Activated CD4-positive, alpha-beta memory T cell treated with anti-CD3 and anti-CD28 coated beads, Interleukin-2, amount 10 ng/mL, durations not matched to agents 7 days and 5 days (primary cell): ENCODE measurements at regions not wholly inside any gene's neighbourhood (a gene's known extent, or its start where the extent isn't known, plus 50 kb on each side); places are given as distances from the start of the nearest gene placed in this dataset.

Experiments
- CTCF ChIA-PET: fragments of 350-600 bp; sonication (Branson Sonifier 250); formaldehyde crosslinking; loops from one replicate; lab custom pipeline; 2021; ENCODE audit warnings: antibody characterized with exemption, inconsistent platforms; lab: Charles Lee
- POLR2A ChIA-PET: fragments of 350-600 bp; sonication (Branson Sonifier 250); formaldehyde crosslinking; loops from one replicate; lab custom pipeline; 2021; ENCODE audit warnings: antibody characterized with exemption; lab: Charles Lee
- DNase-seq: peaks from one replicate; pipeline ENCODE4 v3.0.0-alpha.2; 2020
- H3K27ac Mint-ChIP-seq: one replicate; pipeline ENCODE4 v1.8.0; 2021; ENCODE audit warnings: mild to moderate bottlenecking, mixed read lengths
- H3K27me3 Mint-ChIP-seq: one replicate; pipeline ENCODE4 v1.8.0; 2021; ENCODE audit warnings: mixed read lengths
- H3K36me3 Mint-ChIP-seq: one replicate; pipeline ENCODE4 v1.8.0; 2021; ENCODE audit warnings: low read depth, mixed read lengths
- H3K4me1 Mint-ChIP-seq: one replicate; pipeline ENCODE4 v1.8.0; 2021; ENCODE audit warnings: mixed read lengths
- H3K4me3 Mint-ChIP-seq: one replicate; pipeline ENCODE4 v1.8.0; 2021; ENCODE audit warnings: mild to moderate bottlenecking, mixed read lengths
- H3K9me3 Mint-ChIP-seq: one replicate; pipeline ENCODE4 v1.8.0; 2021; ENCODE audit warnings: mixed read lengths

DNA sequence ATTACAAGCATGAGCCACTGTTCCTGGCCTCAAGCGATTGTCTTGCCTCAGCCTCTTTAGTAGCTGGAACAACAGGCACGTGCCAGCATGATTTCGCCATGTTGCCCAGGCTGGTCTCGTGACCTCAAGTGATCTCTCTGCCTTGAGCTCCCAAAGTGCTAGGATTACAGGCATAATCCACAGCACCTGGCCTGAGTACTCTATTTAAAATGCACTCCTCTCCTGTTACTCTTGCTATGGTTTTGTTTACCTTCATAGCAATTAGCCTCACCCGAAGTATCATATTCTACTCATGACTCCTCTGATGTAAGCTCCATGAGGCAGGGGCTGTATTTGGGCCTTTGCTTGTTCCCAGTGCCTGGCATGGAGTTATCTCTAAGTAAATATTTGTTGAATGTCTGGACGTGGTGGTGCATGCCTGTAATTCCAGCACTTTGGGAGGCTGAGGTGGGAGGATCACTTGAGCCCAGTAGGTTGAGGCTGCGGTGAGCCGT lies 92.5 kb upstream of the SLC34A2 start:
- Mint-ChIP-seq H3K36me3 (no peaks in the 10 kb centered on the region), H3K9me3 (no peaks in the 10 kb centered on the region), H3K27me3 (no peaks in the 10 kb centered on the region), H3K4me3 (no peak overlapping the region), H3K27ac (no peak overlapping the region), H3K4me1 (no peaks in the 10 kb centered on the region)
- DNase-seq = no peak
- ChIA-PET CTCF (no interaction called here), POLR2A (no interaction called here)

DNA sequence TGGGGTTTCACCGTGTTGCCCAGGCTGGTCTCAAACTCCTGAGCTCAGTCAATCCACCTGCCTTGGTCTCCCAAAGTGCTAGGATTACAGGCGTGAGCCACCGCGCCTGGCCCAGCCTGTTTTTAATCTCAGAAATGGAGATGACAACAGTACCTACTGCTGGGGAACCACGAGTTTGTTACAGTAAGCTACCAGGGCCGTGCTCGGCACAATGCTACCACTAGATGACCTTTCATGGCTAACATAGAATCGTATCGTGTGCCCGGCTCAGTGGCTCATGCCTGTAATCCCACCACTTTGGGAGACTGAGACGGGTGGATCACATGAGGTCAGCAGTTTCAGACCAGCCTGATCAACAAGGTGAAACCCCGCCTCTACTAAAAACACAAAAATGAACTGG lies 90.8 kb upstream of the SLC34A2 start:
- Mint-ChIP-seq H3K36me3 (no peaks in the 10 kb centered on the region), H3K4me3 (no peak overlapping the region), H3K4me1 (no peaks in the 10 kb centered on the region), H3K27me3 (no peaks in the 10 kb centered on the region), H3K9me3 (no peaks in the 10 kb centered on the region), H3K27ac (no peak overlapping the region)
- CTCF ChIA-PET = no interaction called here
- DNase-seq = no peak
- POLR2A ChIA-PET = no interaction called here

DNA sequence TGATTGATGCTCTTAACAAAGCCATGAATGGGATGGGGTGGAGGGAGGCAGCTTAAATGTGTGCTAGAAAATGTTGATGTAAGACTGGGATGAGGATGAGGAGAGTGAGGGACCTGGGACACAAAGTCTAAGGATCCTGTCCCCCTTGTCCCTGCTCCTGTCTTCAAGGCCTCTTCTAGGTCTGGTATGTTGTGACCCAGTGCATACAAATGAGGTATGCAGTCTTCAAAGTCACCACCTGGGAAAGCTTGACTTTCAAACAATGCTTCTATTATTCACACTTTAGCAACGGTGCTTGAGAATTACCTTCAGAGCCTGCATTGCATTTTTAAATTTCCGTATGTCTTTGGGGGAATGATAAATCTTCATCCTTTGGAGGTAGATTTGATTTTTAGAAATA lies 88.4 kb upstream of the SLC34A2 start:
- DNase-seq = no peak
- ChIA-PET POLR2A (no interaction called here), CTCF (no interaction called here)
- Mint-ChIP-seq H3K4me3 (no peak overlapping the region), H3K4me1 (no peaks in the 10 kb centered on the region), H3K9me3 (no peaks in the 10 kb centered on the region), H3K27me3 (no peaks in the 10 kb centered on the region), H3K36me3 (no peaks in the 10 kb centered on the region), H3K27ac (no peak overlapping the region)

DNA sequence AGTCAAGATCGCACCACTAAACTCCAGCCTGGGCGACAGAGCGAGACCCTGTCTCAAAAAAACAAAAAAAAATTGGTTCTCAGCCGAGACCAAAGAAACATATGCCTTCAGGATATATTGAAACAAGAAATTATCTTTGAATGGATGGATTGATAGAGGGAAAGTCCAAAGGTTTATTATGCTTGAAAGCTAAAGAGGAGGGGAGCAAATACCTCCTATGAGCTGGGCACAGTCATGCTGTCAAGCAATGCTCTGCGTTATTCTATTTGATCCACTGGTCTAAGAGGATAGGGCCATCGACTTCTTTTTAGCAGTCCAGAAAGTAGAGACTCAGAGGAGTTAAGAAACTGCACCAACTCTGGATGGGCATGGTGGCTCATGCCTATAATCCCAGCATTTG lies 85.9 kb upstream of the SLC34A2 start:
- Mint-ChIP-seq H3K36me3 (no peaks in the 10 kb centered on the region), H3K27ac (no peak overlapping the region), H3K4me1 (no peaks in the 10 kb centered on the region), H3K4me3 (no peak overlapping the region), H3K27me3 (no peaks in the 10 kb centered on the region), H3K9me3 (no peaks in the 10 kb centered on the region)
- ChIA-PET POLR2A (no interaction called here), CTCF (no interaction called here)
- no peak for DNase-seq

DNA sequence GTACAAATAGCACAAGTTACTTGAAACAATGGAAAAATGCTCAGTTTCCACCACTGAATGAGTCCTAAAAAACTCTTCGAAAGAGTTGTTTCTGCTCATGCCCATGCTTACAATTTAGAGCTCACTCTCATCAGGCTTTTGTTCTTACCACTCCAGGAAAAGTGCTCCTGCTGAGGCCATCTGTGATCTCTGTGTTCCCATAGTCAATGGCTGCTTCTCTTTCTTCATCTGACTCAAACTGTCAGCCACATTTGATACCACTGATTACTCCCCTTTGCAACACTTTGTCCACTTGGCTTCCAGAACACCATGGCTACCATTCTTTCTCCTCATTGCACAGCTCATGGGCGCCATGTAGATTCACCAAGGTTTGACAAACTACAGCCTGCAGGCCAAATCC lies 80.0 kb upstream of the SLC34A2 start:
- no peak overlapping the region for H3K4me3 Mint-ChIP-seq
- DNase-seq = no peak
- no peaks in the 10 kb centered on the region for H3K4me1 Mint-ChIP-seq
- no peaks in the 10 kb centered on the region for H3K36me3 Mint-ChIP-seq
- H3K27ac Mint-ChIP-seq = no peak overlapping the region
- H3K9me3 Mint-ChIP-seq = no peaks in the 10 kb centered on the region
- ChIA-PET CTCF (no interaction called here), POLR2A (no interaction called here)
- H3K27me3 Mint-ChIP-seq = peaks cover 1% of the 10 kb centered on the region

DNA sequence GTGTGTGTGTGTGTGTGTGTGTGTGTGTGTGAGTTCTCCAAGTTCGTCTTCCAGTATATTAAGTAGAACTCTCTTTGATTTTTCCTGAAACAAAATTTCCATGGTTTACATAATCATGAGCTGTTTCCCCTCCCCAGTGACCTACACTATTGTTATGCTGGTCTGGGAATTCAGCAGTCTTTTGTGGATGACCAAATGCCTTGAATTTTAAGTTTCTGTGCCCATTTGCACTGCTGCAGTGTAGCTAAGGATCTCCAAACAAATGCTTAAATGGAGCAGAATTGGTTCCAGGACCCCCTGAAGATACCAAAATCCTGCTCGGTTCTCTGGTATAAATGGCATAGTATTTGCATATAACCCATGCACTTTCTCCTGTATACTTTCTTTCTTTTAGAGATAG lies 77.2 kb upstream of the SLC34A2 start:
- Mint-ChIP-seq H3K27ac (no peak overlapping the region), H3K9me3 (no peaks in the 10 kb centered on the region), H3K4me1 (no peaks in the 10 kb centered on the region), H3K36me3 (no peaks in the 10 kb centered on the region), H3K4me3 (no peak overlapping the region), H3K27me3 (peaks cover 1% of the 10 kb centered on the region)
- no peak for DNase-seq
- CTCF ChIA-PET = no interaction called here
- POLR2A ChIA-PET = no interaction called here

DNA sequence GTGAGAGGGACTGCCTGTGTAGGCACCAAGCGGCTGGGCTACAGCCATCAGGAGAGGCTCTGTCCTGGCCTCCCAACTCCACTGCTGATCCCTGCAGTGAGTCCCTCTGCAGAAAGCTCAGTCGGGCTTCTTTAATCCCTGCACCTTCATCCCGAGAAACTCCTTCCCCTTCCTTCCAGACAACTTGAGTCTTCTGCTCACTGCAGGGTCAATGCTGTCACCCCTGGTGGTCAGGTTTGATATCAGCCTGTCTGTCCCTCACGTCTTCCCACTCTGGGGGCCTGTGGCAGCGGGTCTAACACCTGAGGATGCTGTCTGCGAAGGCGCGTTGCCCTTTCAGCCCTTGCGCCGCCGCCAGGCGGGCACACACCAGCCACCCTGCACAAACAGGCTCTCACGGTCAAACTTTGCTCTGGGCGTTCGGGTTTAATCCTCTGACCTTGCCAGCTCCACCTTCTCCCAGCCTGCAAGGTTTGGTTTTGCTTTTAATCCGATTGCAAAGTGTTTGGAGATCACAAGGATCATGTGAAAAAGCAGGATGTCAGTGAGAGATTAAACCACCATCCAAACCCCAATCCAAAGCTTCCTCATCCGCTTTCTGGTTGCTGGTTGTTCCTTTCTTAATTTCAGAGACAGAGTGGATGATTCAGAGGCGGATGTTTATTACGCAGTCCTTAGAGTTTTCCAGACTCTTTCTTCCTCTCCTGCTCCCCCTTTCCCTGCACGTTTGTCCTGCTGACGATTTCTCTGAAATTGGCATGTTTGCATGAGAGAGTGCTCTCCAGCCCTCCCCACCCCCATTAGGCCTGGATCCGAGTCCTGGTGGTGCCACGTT lies 74.8 kb upstream of the SLC34A2 start:
- Mint-ChIP-seq H3K4me1 (no peaks in the 10 kb centered on the region), H3K36me3 (no peaks in the 10 kb centered on the region), H3K27ac (no peak overlapping the region), H3K4me3 (no peak overlapping the region), H3K9me3 (no peaks in the 10 kb centered on the region), H3K27me3 (no peaks in the 10 kb centered on the region)
- ChIA-PET POLR2A (no interaction called here), CTCF (no interaction called here)
- no peak for DNase-seq

DNA sequence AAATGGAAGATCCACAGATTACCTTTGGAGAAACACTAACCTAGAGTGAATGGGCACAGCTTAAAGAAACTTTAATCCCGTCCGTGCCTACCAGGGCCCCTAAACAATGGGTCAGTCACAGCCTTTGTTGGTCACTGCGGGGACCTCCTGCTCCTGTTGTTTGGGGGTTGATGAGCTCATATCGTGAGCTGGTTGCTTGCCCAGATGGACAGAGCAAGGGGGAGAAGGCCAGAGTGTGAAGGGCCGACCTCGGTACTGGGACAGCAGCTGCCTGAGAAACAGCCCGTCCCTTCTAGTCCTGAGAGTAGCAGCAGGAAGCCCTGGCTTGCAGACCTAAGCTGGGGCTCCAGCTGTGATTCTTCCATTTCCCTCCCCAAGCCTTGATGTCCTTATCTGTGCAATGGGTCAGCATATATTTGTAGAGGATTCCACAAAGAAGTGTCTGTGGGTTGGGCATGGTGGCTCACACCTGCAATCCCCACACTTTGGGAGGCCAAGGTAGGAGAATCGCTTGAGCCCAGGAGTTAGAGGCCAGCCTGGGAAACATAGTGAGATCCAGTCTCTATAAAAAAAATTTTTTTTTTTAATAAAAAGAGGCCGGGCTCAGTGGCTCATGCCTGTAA lies 69.6 kb upstream of the SLC34A2 start:
- no peaks in the 10 kb centered on the region for H3K27me3 Mint-ChIP-seq
- CTCF ChIA-PET = no interaction called here
- H3K9me3 Mint-ChIP-seq = no peaks in the 10 kb centered on the region
- no peaks in the 10 kb centered on the region for H3K4me1 Mint-ChIP-seq
- H3K4me3 Mint-ChIP-seq = no peak overlapping the region
- no peak overlapping the region for H3K27ac Mint-ChIP-seq
- POLR2A ChIA-PET = no interaction called here
- H3K36me3 Mint-ChIP-seq = no peaks in the 10 kb centered on the region
- DNase-seq = no peak

DNA sequence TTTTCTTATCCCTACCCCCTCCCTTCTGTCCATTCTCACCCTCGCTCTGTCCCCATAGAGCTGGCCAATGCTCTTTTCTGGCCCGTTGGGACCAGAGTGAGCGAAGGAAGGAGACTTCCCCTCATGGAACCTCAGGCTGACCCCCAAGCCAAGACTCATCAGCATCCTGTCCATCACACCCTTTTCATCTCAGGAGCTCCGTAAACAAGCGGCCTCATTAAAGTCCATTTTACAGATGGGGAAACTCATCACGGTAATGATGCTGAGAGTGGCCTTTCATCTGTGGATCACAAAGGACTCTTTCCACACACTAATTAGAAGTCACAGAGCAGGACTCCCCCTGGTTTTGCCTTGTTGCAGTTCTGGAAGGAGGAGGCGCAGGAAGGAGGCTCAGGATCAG lies 67.4 kb upstream of the SLC34A2 start:
- H3K36me3 Mint-ChIP-seq = no peaks in the 10 kb centered on the region
- no peak overlapping the region for H3K27ac Mint-ChIP-seq
- H3K9me3 Mint-ChIP-seq = no peaks in the 10 kb centered on the region
- no peaks in the 10 kb centered on the region for H3K27me3 Mint-ChIP-seq
- no peak overlapping the region for H3K4me3 Mint-ChIP-seq
- H3K4me1 Mint-ChIP-seq = no peaks in the 10 kb centered on the region
- ChIA-PET POLR2A (no interaction called here), CTCF (no interaction called here)
- DNase-seq = no peak

DNA sequence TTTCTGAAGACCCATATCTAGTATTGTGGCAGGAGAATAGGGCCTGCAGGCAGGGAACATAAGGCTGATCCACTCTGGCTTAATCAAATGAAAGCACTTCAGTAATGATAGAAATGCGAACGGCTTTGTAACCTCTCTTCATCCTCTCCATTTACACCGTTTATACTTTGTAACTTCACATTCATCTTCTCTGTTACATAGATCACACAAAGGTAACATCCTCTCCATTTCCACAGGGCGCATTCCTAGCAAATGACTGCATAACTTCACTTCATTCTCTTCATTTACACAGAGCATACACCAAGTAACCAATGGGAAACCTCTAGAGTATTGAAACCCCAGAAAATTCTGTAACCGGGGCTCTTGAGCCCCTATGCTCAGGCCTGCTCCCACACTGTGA lies 65.5 kb upstream of the SLC34A2 start:
- Mint-ChIP-seq H3K36me3 (no peaks in the 10 kb centered on the region), H3K27ac (no peak overlapping the region), H3K4me1 (no peaks in the 10 kb centered on the region), H3K27me3 (no peaks in the 10 kb centered on the region), H3K9me3 (peaks cover 2% of the 10 kb centered on the region), H3K4me3 (no peak overlapping the region)
- ChIA-PET POLR2A (no interaction called here), CTCF (no interaction called here)
- DNase-seq = no peak

DNA sequence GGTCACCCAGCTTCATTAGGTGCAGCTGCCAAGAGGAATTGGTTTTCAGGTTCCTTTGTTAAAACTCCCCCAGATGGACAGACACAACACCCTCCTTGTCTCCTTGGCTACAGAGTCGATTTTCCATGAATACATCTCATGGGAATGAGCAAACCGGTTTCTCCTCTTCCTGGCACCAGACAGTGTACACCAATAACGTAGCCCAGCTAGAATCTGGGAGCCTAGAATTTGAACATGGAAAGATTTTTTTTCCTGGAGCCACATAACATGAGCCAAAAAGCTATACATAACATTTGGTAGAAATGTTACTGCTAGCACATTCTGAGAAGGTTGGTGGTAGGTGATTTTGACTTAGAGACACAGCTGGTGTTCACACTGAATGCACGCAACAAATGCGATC lies 62.9 kb upstream of the SLC34A2 start:
- Mint-ChIP-seq H3K4me1 (no peaks in the 10 kb centered on the region), H3K9me3 (peaks cover 11% of the 10 kb centered on the region), H3K4me3 (no peak overlapping the region), H3K36me3 (no peaks in the 10 kb centered on the region), H3K27ac (no peak overlapping the region), H3K27me3 (no peaks in the 10 kb centered on the region)
- DNase-seq = no peak
- CTCF ChIA-PET = no interaction called here
- POLR2A ChIA-PET = no interaction called here
